NCI-H2171 treated with DMSO at 0.1 percent for 48 hours (cell line): ENCODE measurements at regions not wholly inside any gene's neighbourhood (a gene's known extent, or its start where the extent isn't known, plus 50 kb on each side); places are given as distances from the start of the nearest gene placed in this dataset.

Source experiments
- DNase-seq: peaks from one replicate; lab custom pipeline; 2025; lab: John Stamatoyannopoulos, UW

DNA sequence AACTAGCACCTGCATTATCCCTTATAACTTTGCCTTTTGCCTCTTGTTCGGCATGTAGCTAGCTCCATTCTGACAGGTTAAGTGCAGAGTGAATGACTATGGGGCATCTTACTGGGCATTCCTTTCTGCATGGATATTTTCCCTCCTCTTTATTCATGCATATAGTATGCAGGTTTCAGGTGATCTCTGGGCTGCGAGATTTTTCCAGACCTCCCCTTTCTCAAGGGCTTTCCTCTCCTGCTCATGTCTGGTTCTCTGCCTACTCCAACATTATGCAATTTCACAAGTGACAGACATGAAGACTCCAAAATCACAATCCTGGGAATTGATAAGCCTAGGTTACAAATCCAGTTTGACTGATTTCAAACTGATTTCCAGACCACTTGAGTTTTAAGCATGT, 503.8 kb downstream of the NXPH1 start:
- no peak for DNase-seq

DNA sequence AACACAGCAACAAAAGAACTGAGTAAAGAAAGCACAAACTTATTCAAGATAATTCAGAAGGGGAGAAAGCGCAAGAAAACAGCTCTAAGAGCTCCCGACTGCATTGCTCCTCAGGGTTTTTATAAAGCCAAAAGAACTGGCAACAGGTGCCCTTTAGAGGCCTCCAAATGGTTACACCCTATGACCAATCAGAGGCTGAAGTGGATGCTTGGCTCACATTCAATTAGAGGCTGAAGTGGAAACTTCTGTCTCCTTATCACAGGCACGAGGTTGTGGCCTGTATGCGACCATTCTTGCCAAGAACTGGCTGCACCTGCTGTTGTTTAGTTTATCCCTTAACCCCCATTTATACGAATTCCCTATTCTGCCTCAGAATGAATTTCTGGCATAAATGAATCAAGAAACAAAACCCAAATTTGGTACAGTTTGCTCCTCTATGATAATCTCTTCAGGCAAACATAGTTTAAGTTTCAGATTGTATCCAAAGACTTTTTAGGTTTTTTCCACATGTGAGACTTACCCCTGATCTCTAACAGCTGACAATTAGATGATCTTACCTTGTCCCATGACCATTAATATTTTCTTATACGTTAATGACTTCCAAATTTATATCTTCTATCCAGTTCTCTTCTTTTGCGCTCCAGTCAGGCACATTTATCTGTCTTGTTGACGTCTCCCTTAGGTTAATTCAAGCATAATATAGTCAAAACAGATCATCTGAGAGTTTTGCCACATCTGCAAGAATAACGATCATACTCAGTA, 504.8 kb downstream of the NXPH1 start:
- no peak for DNase-seq

DNA sequence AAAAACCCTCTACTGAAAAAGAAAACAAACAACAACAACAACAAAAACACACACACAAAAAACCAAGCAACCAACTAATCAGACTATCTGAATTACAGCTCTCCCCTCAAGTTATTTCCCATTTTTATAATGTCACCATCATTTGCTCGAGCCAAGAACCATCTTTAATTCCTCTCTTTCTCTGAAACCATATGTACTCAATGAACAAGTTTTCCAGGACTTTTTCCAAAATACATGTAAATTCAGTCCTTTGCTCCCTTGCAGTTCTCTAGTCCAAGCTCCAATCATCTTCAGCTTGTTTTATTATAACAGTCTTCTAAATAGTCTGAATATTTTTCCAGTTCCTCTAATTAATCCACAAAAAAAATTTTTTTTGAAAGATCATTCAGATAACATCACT, 506.0 kb downstream of the NXPH1 start:
- no peak for DNase-seq

DNA sequence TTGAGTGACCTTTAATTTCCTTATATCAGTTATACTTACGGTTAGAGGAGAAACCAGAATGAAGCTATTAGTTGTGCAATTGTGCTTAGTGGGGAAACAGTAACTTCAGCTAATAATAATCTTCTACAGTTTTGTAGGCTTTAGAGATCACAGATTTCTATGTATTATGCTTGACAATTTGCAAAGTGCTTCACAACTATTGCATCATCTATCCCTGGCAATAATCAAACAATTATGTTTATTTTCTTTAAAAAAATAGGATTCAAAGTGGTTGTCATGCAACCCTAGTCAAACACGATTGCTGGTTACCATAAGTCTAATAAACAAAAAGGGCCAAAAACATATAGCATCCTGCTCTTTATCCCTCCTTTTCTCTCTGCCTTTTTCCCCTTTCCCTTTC, 530.3 kb downstream of the NXPH1 start:
- no peak for DNase-seq

DNA sequence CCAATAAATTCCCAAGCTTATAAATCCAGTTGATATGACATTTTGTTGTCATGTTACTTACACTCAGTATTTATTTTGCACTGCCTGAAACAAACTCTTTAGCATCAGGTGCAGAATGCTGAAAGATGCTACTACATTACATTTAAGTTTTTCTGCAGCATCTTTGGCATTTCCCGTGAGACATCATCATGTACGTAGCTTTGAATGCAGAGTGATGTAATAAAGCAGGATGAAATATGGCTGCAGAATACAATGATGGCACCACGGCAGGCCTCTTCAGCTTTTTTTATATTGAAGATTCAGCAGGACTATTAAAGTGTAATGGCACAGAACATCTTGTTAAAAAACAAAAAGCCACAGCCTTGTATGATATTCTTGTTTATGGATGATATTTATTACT, 531.8 kb downstream of the NXPH1 start:
- no peak for DNase-seq

DNA sequence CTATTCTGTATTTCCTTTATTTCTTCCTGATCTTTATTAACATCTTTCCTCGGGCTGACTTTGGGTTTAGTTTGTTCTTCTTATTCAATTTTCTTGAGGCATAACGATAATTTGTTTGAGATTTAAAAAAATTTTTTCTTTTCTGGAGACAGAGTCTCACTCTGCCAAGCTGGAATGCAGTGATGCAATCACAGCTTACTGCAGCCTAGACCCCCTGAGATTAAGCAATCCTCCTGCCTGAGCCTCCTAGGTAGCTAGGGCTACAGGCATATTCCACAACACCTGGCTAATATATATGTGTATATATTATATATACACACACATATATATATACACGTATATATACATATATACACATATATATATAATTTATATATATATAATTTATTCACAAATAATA, 540.2 kb downstream of the NXPH1 start:
- DNase-seq, result no peak

DNA sequence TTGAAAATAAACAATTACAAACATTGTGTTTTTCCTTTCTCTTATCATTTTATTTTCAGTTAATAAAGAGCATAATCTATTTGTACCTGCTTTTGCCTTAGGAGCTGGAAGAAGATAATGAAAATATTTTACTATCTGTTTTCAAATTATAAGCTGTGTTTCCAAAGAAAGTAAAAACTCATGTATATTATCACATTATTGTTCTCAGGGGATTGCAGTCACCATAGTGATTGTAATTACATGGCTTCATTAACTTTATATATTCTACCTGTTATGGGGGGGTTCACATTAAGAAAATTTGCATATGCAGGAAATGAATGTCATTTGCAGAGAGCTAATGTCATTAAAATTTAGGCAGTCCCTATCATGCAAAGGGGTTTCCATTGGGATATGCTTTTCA, 542.3 kb downstream of the NXPH1 start:
- no peak for DNase-seq

DNA sequence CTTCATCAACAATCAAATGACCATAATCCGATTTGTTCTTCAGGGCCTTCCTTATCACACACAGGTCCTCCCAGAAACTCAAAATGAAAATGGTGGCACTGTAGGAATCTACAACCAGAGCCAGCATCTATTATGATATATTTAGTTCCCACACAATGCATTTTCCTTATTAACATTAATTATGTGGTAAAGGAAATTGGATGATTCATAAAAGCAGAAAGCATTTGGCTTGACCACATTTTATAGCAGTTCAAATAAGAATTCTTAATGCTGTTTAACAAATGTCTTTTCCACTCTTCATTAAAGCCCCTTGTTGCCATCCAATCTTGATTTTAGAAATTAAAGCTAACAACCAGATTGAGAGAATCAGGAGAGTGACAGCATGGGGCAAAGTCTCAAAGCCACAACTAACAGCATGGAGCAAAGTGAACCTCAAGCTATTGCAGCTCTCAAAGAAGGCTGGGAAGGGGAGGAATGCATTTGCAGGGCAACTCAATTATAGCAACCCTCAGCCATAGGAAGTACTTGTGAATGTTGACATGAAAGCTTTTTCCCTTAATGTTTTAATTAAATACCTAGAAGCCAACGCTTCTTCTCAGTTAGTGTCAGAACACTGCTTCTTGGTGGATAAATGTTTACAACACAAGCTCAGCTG, 549.1 kb downstream of the NXPH1 start:
- DNase-seq, result no peak

DNA sequence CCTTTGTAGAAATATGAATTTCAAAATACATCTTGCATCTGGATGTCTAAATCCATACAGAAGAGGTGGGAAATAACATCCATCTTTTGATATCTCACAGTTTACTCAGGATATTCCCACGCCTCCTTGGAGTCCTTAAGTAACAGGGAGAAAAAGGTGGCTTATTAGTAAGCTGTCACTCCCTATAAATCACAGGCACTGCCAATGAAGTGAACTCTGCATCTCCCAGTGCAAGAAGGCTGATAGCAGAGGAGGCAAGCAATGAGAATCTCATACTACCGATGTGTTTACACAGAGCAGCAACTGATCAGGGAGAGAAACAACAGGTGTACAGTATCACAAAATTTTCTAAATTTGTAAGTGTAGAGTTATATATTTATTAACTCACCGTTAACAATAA, 551.8 kb downstream of the NXPH1 start:
- no peak for DNase-seq

DNA sequence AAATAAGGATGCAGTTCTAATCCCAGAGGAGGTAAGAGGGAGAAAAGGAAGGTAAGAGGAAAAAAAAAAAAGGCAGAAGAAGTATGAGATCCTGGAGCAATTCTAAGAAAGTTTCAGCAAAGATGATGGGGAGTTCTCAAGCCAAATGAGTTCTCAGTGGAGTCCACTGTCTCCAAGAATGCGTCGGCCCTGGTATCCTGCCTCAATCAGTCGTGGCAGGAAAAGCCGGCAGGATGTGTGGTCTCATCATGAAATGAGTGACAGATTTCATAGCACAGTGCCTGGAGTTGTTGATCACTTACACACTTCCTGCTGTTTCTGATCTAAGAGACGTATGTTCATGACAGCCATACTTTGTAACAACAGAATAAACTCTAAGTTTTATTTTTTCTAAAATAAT, 554.9 kb downstream of the NXPH1 start:
- DNase-seq, result no peak

DNA sequence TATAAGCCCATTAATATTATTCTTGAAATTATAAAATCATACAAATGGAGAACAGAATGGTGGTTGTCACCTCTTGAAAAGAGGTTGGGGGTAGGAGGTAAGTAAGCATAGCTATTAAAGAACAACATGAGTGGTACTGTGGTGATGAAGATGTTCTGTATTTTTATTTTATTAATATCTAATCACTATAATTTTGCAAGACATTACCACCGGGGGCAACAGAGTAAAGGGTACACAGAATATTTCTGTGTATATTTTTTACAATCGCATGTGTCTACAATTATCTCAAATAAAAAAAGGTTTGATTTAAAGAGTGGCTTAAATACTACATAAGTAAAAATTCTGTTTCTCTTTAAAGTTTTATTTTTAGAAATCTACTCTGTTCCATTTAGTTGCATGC, 557.8 kb downstream of the NXPH1 start:
- no peak for DNase-seq

DNA sequence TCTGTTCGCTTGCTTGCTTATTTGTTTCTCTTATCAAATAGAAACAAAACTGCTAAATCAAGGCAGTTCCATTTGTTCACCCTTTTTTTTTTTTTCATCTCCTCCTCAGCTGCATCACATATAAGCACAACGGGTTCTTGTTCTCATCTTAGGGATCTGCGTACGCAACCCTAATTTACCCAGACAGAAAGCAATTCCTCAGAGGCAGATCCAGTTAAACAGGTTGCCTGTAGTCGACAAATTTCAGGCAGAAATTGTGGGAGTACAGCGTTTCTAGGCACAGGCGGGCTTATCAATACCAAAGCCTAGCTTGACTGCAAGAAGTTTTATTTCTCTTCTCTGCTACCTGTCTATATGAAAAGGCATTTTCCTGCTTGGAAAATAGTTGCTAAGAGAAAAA, 565.4 kb downstream of the NXPH1 start:
- DNase-seq, result no peak

DNA sequence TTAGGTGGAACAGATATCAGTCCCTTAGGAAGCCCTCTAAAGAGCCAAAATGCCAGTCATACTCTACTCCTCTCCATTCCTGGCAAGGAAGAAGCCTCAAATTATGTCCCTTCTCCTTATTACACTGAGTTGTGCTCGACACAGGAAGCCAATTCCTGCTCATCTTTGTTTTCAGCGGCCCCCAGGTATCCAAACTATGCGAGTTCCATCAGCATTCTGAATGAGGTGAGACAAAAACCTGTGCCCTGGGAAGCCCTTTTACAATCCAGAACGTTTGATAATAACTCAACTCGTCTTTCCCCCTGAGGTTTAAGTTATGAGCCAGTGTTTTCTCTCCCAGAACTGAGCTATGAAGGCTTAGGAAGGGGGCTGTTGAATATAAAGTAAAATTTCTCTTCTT, 580.5 kb downstream of the NXPH1 start:
- no peak for DNase-seq

DNA sequence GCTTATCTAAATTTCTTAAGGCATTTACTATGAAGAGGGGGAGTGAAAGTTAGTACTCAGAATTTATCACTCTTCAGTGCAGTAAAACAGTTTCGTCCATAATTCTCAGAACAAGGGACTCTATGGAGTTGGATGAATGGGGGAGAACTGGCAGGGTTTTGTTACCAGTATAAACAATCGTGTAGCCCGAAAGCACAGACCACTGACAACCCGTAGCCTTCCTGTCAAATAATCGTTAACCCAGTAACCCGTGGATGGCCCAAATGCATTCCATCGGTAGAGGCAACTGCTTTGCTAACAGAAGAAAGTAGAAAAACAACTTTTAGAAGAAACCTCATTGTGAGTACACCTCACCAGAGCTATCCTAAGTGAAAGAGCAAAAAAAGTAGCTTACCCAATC, 583.9 kb downstream of the NXPH1 start:
- no peak for DNase-seq

DNA sequence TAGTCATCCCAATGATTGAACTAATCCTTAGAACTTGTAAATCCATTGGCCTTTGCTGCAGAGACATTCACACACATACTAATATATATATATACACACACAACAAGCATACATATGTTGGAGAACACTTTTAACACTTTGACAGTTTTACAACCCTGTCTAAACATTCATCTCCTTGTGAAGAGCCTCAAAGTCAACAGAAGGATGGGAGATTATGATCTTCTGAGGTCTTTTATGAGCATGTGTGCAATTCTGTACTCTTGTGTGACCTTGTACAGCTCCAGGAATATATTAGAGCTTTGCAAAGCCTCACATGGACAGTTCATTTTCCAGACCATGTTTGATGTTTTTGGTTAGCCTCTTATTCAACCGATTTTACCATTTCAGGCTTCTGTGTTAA, 589.0 kb downstream of the NXPH1 start:
- no peak for DNase-seq

DNA sequence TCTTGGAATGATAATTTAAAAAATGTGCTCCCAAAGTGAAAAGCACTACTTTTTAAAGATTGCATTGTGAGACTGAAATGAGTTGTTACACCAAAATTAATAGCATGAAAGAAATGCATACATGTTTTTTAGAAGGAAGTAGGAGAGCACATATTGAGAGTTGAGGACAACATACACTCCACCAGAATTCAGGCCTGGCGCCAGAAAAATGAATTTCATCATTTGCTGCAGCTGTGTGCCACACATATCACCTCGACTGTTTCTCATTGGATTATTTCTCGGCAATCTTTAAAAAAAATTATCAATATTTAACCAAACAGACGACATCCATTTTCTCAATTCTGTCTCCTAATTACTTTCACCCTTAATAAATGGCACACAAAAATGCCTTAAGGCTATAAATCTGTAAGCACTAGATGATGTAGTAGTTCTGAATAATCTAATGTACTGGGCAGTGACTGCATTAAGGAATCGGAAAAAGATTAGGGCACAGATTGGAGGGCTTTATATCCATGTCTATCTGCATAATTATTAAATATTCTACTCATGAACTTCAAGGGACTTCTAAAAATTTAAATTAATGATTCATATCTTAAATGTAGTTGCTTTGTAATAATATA, 590.4 kb downstream of the NXPH1 start:
- DNase-seq, result no peak

DNA sequence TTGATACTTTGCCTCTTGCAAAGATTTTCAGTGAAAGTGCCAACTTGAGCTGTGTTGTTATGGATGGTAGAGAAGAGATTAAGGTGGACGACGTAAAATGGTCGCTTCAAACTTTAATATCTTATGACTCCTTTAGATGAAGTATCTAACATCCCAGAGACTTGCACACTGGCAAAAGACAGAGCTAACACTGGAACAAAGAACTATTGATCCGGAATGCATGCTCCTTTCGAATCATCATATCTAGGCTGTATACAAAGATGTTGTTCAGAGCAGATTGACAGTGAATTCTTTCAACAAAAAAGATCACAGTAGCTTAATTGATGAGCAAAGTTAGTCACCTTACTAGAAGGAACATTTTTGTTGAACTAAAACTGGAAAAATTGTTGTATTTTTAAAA, 592.7 kb downstream of the NXPH1 start:
- DNase-seq, result no peak

DNA sequence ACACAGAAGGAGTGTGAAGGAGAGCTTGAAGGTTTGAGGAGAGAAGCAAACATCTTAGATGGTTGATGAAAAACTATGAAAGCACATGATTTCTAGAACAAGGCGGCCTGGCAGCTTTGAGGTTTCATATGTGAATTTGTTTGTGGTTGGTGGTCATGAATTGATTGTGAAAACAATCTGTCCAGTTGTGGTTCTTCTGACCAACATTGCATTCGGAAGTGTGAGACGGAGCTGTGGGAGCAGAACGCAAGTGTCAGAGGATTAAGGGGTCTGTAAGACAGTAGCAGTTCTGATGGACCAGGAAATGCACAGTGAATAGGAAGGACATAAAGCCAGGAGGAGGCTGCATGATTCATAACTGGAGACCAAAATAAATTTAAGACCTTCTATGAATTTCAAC, 594.6 kb downstream of the NXPH1 start:
- DNase-seq, result no peak

DNA sequence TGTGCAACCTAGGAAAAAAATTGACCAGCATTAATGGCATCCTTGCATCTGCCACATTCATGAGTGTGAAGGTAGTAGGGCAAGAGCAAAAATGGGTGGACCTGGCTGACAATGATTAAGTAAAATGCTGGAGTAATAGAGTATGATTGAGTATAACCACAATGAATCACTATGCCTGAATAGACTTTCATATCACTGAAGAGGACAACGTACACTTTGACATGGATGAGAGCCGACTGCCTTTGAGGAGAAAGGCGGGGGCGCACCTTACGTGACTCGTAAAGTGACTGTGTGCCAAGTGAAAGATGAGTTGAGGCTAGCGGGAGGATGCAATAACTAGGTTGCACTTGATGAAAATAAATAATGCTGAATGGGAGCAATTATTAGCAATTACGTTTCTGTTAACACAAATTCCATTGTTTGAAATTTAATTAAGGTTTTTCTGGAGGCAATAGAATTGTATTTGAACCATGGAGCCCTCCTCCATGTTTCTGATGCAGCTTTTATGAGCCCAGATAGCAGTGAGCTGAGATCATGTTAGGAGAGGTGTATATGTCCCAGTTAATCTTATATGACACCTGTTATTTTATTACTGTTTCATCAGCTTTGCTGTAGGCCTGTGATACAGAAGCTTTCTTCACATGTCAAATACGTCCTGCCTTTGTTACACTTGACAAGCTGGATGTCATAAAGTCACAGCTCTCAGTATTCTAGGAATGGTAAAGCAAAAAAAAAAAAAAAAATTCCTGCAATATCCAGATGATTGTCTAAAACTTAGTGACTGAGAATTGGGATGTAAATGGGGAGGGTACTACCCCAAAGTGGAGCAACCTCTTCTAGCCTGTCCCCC, 596.5 kb downstream of the NXPH1 start:
- no peak for DNase-seq

DNA sequence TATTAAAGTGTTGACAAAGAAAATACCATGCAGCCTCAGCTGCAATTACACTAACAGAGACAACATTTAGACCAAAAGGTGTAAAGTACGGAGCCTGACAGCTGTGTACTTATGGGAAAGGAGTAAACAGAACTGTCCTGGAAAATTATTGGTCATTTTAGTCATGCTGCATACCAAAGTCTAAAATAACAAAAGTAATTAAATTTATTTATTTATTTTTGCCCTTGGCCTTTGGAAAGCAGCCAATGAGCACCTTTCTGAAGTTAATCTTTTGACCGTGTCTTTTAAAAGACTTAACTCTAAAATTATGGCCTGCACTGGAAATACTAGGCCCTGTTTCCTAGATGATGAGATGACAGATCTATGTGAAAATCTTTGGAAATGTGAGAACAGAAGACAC, 597.6 kb downstream of the NXPH1 start:
- DNase-seq, result no peak

DNA sequence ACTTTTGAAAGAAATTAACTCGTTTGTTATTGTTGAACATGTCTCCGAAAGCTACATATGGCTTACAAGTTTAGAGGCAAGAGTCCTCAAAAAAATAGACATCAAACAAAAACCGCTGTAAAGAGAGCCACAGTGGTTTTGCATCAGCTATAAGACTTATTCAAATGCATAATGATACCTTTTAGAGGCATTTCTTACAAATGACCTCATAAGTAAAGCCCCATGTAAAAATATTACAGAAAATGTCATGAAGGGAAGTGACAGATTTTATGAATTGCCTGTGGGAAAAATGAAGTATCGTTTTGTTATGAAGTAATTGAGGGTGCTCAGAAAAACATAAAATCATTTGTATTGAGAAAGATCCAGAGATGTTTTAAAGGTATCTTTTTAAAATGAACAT, 598.0 kb downstream of the NXPH1 start:
- no peak for DNase-seq

DNA sequence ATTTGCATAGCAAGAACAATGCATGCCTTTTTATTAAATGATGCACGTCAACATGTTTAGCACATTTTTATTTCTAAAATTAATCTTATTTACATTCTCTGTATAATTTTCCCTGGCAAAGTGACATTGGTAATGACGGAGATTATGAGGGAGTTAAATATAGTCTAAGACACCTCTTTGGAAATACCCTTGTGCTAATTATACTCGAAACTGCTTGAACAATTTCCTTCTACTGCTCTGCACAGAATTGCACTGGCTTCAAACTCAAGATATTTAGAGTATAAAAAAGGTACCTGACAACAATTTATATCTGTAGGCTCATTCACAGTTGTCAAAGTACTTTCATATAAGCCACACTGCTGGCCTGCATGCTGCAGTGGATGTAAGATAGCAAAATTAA, 602.7 kb downstream of the NXPH1 start:
- no peak for DNase-seq
